ENCODE measurements at regions not wholly inside any gene's neighbourhood (a gene's known extent, or its start where the extent isn't known, plus 50 kb on each side); places are given as distances from the start of the nearest gene placed in this dataset.
"Not testable (repeated sequence)": the region's sequence is repeated elsewhere in the genome, so short reads cannot be mapped to it uniquely, and the experiment has no call there.

GRCh38 chr4:82124365-82124764, 249.4 kb downstream of the HNRNPD start:
- TF ChIP-seq CTBP1 (IDR thresholded peaks at IDR 0.05; ENCODE audit: borderline replicate concordance), result no peak
- TF ChIP-seq NFRKB (IDR thresholded peaks at IDR 0.05), result no peak
- no peak for TF ChIP-seq BHLHE40 (IDR thresholded peaks at IDR 0.05; ENCODE audit: borderline replicate concordance)
- no peak for TF ChIP-seq ZNF384 (IDR thresholded peaks at IDR 0.05)
- no peak for TF ChIP-seq FOXA1 (IDR thresholded peaks at IDR 0.05)
- TF ChIP-seq L3MBTL2 (conservative IDR thresholded peaks at IDR 0.05), result no peak
- no peak for TF ChIP-seq ARNT (IDR thresholded peaks at IDR 0.05)
- DNase-seq (ENCODE audit: extremely low spot score), result no peak
- ChIA-PET CTCF (no interaction called here), POLR2A (no interaction called here)

- ChIA-PET POLR2A (no interaction called here), CTCF (no interaction called here)
- TF ChIP-seq PKNOX1 (IDR thresholded peaks at IDR 0.05) (no peak), HDGF (IDR thresholded peaks at IDR 0.05; ENCODE audit: borderline replicate concordance) (no peak), L3MBTL2 (conservative IDR thresholded peaks at IDR 0.05) (no peak), ZNF384 (IDR thresholded peaks at IDR 0.05) (no peak), CTBP1 (IDR thresholded peaks at IDR 0.05; ENCODE audit: borderline replicate concordance) (no peak), BHLHE40 (IDR thresholded peaks at IDR 0.05; ENCODE audit: borderline replicate concordance) (no peak), ELF4 (IDR thresholded peaks at IDR 0.05) (no peak), ARNT (IDR thresholded peaks at IDR 0.05) (no peak)
- no peak for DNase-seq (ENCODE audit: extremely low spot score)
Observed at GRCh38 chr4:82123934-82124333, 249.9 kb downstream of the HNRNPD start.

- DNase-seq (ENCODE audit: extremely low spot score); CTCF ChIA-PET; POLR2A ChIA-PET: not testable (repeated sequence)
Observed at GRCh38 chr4:82115183-82115582, 258.6 kb downstream of the HNRNPD start.

GRCh38 chr4:82108506-82108905, 265.3 kb downstream of the HNRNPD start:
- POLR2A ChIA-PET, result no interaction called here
- DNase-seq (ENCODE audit: extremely low spot score), result no peak
- CTCF ChIA-PET, result no interaction called here
- no peak for TF ChIP-seq NFRKB (IDR thresholded peaks at IDR 0.05)
- TF ChIP-seq HDGF (IDR thresholded peaks at IDR 0.05; ENCODE audit: borderline replicate concordance), result no peak
- TF ChIP-seq L3MBTL2 (conservative IDR thresholded peaks at IDR 0.05), result no peak
- no peak for TF ChIP-seq ELF4 (IDR thresholded peaks at IDR 0.05)
- TF ChIP-seq ARNT (IDR thresholded peaks at IDR 0.05), result no peak
- no peak for TF ChIP-seq FOXA1 (IDR thresholded peaks at IDR 0.05)
- TF ChIP-seq LEF1 (IDR thresholded peaks at IDR 0.05; ENCODE audit: borderline replicate concordance), result no peak
- no peak for TF ChIP-seq SUZ12 (IDR thresholded peaks at IDR 0.05)
- TF ChIP-seq FOXM1 (IDR thresholded peaks at IDR 0.05; ENCODE audit: borderline replicate concordance), result no peak
- TF ChIP-seq FOXK2 (IDR thresholded peaks at IDR 0.05), result no peak
- TF ChIP-seq BHLHE40 (IDR thresholded peaks at IDR 0.05; ENCODE audit: borderline replicate concordance), result no peak
- TF ChIP-seq ZNF384 (IDR thresholded peaks at IDR 0.05), result no peak

- DNase-seq (ENCODE audit: extremely low spot score), result no peak
- POLR2A ChIA-PET, result no interaction called here
- TF ChIP-seq L3MBTL2 (conservative IDR thresholded peaks at IDR 0.05), result no peak
- TF ChIP-seq ZNF384 (IDR thresholded peaks at IDR 0.05), result no peak
- CTCF ChIA-PET, result no interaction called here
Observed at GRCh38 chr4:82104578-82104977, 269.2 kb downstream of the HNRNPD start.

- ChIA-PET CTCF (no interaction called here), POLR2A (no interaction called here)
- TF ChIP-seq ARNT (IDR thresholded peaks at IDR 0.05) (no peak), HDGF (IDR thresholded peaks at IDR 0.05; ENCODE audit: borderline replicate concordance) (no peak), PKNOX1 (IDR thresholded peaks at IDR 0.05) (no peak), BHLHE40 (IDR thresholded peaks at IDR 0.05; ENCODE audit: borderline replicate concordance) (no peak), SUZ12 (IDR thresholded peaks at IDR 0.05) (no peak), LEF1 (IDR thresholded peaks at IDR 0.05; ENCODE audit: borderline replicate concordance) (no peak), FOXM1 (IDR thresholded peaks at IDR 0.05; ENCODE audit: borderline replicate concordance) (no peak), L3MBTL2 (conservative IDR thresholded peaks at IDR 0.05) (no peak), CTBP1 (IDR thresholded peaks at IDR 0.05; ENCODE audit: borderline replicate concordance) (no peak), NFRKB (IDR thresholded peaks at IDR 0.05) (no peak), ELF4 (IDR thresholded peaks at IDR 0.05) (no peak), TARDBP (IDR thresholded peaks at IDR 0.05) (no peak), FOXA1 (IDR thresholded peaks at IDR 0.05) (no peak), ZNF384 (IDR thresholded peaks at IDR 0.05) (no peak)
- DNase-seq (ENCODE audit: extremely low spot score), result no peak
Observed at GRCh38 chr4:82099928-82100579, 273.7 kb downstream of the HNRNPD start.

- TF ChIP-seq TARDBP (IDR thresholded peaks at IDR 0.05) (no peak), LEF1 (IDR thresholded peaks at IDR 0.05; ENCODE audit: borderline replicate concordance) (no peak), ARNT (IDR thresholded peaks at IDR 0.05) (no peak), FOXK2 (IDR thresholded peaks at IDR 0.05) (no peak), FOXA1 (IDR thresholded peaks at IDR 0.05) (no peak), BHLHE40 (IDR thresholded peaks at IDR 0.05; ENCODE audit: borderline replicate concordance) (no peak), NFRKB (IDR thresholded peaks at IDR 0.05) (no peak), FOXM1 (IDR thresholded peaks at IDR 0.05; ENCODE audit: borderline replicate concordance) (no peak), L3MBTL2 (conservative IDR thresholded peaks at IDR 0.05) (no peak), HDGF (IDR thresholded peaks at IDR 0.05; ENCODE audit: borderline replicate concordance) (no peak), PKNOX1 (IDR thresholded peaks at IDR 0.05) (no peak), SUZ12 (IDR thresholded peaks at IDR 0.05) (no peak), ZNF384 (IDR thresholded peaks at IDR 0.05) (no peak), CTBP1 (IDR thresholded peaks at IDR 0.05; ENCODE audit: borderline replicate concordance) (no peak), SP1 (IDR thresholded peaks at IDR 0.05) (no peak), ELF4 (IDR thresholded peaks at IDR 0.05) (no peak)
- CTCF ChIA-PET, result no interaction called here
- POLR2A ChIA-PET, result no interaction called here
- DNase-seq (ENCODE audit: extremely low spot score), result no peak
Observed at GRCh38 chr4:82097504-82097903, 276.3 kb downstream of the HNRNPD start.

Measured in HEK293T (cell line).